WERI-Rb-1 (cell line): ENCODE measurements at regions not wholly inside any gene's neighbourhood (a gene's known extent, or its start where the extent isn't known, plus 50 kb on each side); places are given as distances from the start of the nearest gene placed in this dataset.
"Not testable (repeated sequence)": the region's sequence is repeated elsewhere in the genome, so short reads cannot be mapped to it uniquely, and the experiment has no call there.

Experiments used
- DNase-seq: peaks from one replicate; pipeline ENCODE4 v3.0.0-alpha.2; 2020
- H3K27ac ChIP-seq: fragments of 250-450 bp; sonication (Bioruptor Pico); 2 replicates; pipeline ENCODE4 v1.5.1; 2020; ENCODE audit warnings: mild to moderate bottlenecking, moderate library complexity
- H3K27me3 ChIP-seq: fragments of 250-450 bp; sonication (Bioruptor Pico); 2 replicates; pipeline ENCODE4 v1.5.1; 2021; ENCODE audit warnings: mild to moderate bottlenecking, low read depth, moderate library complexity; ENCODE audit not compliant: insufficient read depth, severe bottlenecking
- H3K36me3 ChIP-seq: fragments of 250-450 bp; sonication (Bioruptor Pico); 2 replicates; pipeline ENCODE4 v1.5.1; 2020; ENCODE audit warnings: mild to moderate bottlenecking, moderate library complexity
- H3K4me3 ChIP-seq: 2 replicates; pipeline ENCODE4 v1.5.1; 2011; ENCODE audit warnings: low read depth, mild to moderate bottlenecking, control low read depth, low read length
- H3K9me3 ChIP-seq: fragments of 250-450 bp; sonication (Bioruptor Pico); 2 replicates; pipeline ENCODE4 v1.5.1; 2021; ENCODE audit warnings: mild to moderate bottlenecking, moderate library complexity; ENCODE audit not compliant: severe bottlenecking
- CTCF ChIP-seq: IDR thresholded peaks from 2 replicates; pipeline ENCODE4 v1.5.1; 2011; ENCODE audit warnings: low read depth, mild to moderate bottlenecking, control low read depth, inconsistent platforms, low read length

GRCh38 chr5:66378407-66378806, 217.8 kb upstream of the MAST4 start:
- Histone ChIP-seq H3K9me3 (no peaks in the 10 kb centered on the region), H3K27ac (no peak overlapping the region), H3K27me3 (no peaks in the 10 kb centered on the region), H3K4me3 (no peak overlapping the region), H3K36me3 (no peaks in the 10 kb centered on the region)
- no peak for TF ChIP-seq CTCF
- DNase-seq = no peak

DNA sequence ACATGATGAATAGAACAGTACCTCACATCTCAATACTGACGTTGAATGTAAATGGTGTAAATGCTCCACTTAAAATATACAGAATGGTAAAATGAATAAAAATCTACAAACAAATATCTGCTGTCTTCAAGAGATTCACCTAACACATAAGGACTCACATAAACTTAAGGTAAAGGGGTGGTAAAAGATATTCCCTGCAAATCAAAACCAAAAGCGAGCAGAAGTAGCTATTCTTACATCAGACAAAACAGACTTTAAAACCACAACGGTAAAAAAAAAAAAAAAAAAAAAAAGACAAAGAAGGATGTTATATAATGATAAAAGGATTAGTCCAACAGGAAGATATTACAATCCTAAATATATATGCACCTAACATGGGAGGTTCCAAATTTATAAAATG, 214.0 kb upstream of the MAST4 start:
- Histone ChIP-seq H3K27me3 (no peaks in the 10 kb centered on the region), H3K36me3 (no peaks in the 10 kb centered on the region), H3K9me3 (peaks cover 2% of the 10 kb centered on the region), H3K4me3 (no peak overlapping the region), H3K27ac (no peak overlapping the region)
- TF ChIP-seq CTCF = no peak
- no peak for DNase-seq

- not testable (repeated sequence) for H3K4me3 ChIP-seq, H3K36me3 ChIP-seq, H3K27ac ChIP-seq, H3K27me3 ChIP-seq, H3K9me3 ChIP-seq, DNase-seq
Measured at GRCh38 chr5:66405145-66405544, 191.0 kb upstream of the MAST4 start.

DNA sequence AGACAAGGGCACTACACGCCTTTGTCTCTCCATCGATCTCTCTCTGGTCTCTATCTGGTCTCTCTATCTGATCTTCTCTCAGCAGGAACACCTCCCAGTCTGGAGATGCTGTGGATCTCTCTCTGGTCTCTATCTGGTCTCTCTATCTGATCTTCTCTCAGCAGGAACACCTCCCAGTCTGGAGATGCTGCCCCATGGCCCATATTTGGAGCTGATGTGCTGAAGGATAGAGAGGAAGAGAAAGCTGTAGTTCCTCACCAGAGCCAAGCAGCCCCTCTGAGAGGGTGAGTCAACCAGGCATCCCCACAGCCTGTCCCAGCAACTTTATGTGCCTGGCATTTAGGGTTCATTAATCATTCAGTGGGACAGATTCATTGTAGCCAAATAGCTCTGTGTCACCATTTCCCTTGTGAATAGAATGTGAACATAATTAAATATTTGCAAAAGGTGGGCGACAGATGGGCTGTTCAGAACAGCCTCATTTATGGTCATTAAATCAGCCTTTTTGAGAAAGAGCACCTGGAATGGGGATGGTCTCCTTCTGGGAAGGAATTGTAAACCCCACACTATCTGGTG, 189.3 kb upstream of the MAST4 start:
- Histone ChIP-seq H3K4me3 (no peak overlapping the region), H3K27ac (no peak overlapping the region), H3K27me3 (no peaks in the 10 kb centered on the region), H3K36me3 (no peaks in the 10 kb centered on the region), H3K9me3 (no peaks in the 10 kb centered on the region)
- DNase-seq = no peak
- TF ChIP-seq CTCF = no peak

GRCh38 chr5:66407765-66408164, 188.4 kb upstream of the MAST4 start:
- DNase-seq = no peak

GRCh38 chr5:66408576-66408975, 187.6 kb upstream of the MAST4 start:
- no peaks in the 10 kb centered on the region for H3K9me3 ChIP-seq
- no peak overlapping the region for H3K4me3 ChIP-seq
- no peak overlapping the region for H3K27ac ChIP-seq
- no peak for DNase-seq
- no peaks in the 10 kb centered on the region for H3K36me3 ChIP-seq
- no peak for TF ChIP-seq CTCF
- no peaks in the 10 kb centered on the region for H3K27me3 ChIP-seq

More at GRCh38 chr5:66407765-66408164, 188.4 kb upstream of the MAST4 start:
- H3K9me3 ChIP-seq = no peaks in the 10 kb centered on the region
- H3K4me3 ChIP-seq = no peak overlapping the region
- no peaks in the 10 kb centered on the region for H3K36me3 ChIP-seq
- H3K27me3 ChIP-seq = no peaks in the 10 kb centered on the region
- H3K27ac ChIP-seq = no peak overlapping the region
- no peak for TF ChIP-seq CTCF
